Mucosa of descending colon (tissue), 3 donors: ENCODE measurements at regions not wholly inside any gene's neighbourhood (a gene's known extent, or its start where the extent isn't known, plus 50 kb on each side); places are given as distances from the start of the nearest gene placed in this dataset.

Experiments
- ATAC-seq: fragments of 200-7000 bp; cut with Tn5 transposase; one replicate; pipeline ENCODE4 v1.9.1; 2020; ENCODE audit warnings: mild to moderate bottlenecking, moderate library complexity
- DNase-seq, 3 donors: peaks; one replicate each; pipeline ENCODE4 v3.0.0-alpha.2; 2020
- H3K36me3 ChIP-seq: fragments of 200-600 bp; one replicate; pipeline ENCODE4 v1.8.0; 2021; ENCODE audit warnings: low read depth, mild to moderate bottlenecking
- H3K4me1 ChIP-seq: fragments of 200-600 bp; one replicate; pipeline ENCODE4 v1.8.0; 2021; ENCODE audit warnings: low read depth, mild to moderate bottlenecking
- H3K4me3 ChIP-seq: fragments of 200-600 bp; one replicate; pipeline ENCODE4 v1.8.0; 2021; ENCODE audit warnings: mild to moderate bottlenecking
- H3K9me3 ChIP-seq: fragments of 200-600 bp; one replicate; pipeline ENCODE4 v1.8.0; 2021; ENCODE audit warnings: mild to moderate bottlenecking
- intact Hi-C, 2 donors: fragments of 100-400 bp; cut with DNase I in 1 of 2; cut with micrococcal nuclease in 1 of 2; formaldehyde crosslinking; loops; one replicate each; pipeline versions ENCODE4 v1.11.0 to v1.11.1; 2022; cut with DNase I, micrococcal nuclease
- TF ChIP-seq, protein P1 (sequence below): fragments of 200-600 bp; IDR thresholded peaks from one replicate; pipeline ENCODE4 v1.8.0; 2022; ENCODE audit warnings: antibody characterized with exemption, mild to moderate bottlenecking
- donor health status: DM: no; HTN: no; CAD: no; lungs with moderate emphysema.
- donor health status: DM: no; HTN: no; CAD: no.
- donor health status: DM: no; HTN: yes; CAD: no.

DNA sequence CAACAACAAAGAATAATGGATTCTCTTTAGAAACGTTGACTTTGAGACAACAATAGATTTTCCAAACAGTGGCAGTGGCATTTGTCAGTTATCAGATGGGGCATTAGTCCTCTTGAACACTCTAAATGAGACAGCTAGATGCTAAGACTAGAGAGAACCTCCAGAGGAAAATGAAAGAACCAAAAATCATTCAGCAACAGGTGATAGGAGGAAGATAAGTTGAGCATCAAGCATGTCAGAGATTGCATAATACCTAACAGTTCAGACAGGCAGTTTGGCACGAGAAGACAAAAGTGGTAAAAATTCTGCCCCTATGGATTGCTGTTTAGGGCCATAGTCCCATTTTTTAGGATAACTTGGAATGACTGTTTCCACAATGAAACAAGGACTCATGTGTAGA, 67.9 kb upstream of the NOL4 start:
- ATAC-seq: no peak
- TF ChIP-seq, protein P1, sequence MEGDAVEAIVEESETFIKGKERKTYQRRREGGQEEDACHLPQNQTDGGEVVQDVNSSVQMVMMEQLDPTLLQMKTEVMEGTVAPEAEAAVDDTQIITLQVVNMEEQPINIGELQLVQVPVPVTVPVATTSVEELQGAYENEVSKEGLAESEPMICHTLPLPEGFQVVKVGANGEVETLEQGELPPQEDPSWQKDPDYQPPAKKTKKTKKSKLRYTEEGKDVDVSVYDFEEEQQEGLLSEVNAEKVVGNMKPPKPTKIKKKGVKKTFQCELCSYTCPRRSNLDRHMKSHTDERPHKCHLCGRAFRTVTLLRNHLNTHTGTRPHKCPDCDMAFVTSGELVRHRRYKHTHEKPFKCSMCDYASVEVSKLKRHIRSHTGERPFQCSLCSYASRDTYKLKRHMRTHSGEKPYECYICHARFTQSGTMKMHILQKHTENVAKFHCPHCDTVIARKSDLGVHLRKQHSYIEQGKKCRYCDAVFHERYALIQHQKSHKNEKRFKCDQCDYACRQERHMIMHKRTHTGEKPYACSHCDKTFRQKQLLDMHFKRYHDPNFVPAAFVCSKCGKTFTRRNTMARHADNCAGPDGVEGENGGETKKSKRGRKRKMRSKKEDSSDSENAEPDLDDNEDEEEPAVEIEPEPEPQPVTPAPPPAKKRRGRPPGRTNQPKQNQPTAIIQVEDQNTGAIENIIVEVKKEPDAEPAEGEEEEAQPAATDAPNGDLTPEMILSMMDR: no peak
- intact Hi-C loops: no loop called here

DNA sequence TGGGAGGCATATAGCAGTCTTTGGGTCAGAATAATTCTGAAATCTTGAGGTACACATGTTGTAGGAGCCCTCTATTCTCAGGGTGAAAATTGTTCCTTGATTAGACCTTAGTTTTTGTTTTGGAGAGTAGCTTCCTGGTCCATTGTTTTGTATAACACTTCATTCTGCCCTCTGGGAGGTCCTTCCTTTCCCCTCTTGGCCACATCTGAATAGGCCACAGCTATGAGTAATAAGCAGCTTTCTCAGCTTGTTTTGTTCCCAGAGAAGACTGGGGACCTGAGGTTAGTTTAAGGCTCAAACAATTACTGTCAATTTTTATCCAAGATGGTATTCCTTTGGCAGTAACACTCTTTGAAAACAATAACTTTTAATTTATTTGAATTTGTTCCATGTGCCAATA, 72.6 kb upstream of the NOL4 start:
- intact Hi-C loops: no loop called here
- no peaks in the 10 kb centered on the region for H3K36me3 ChIP-seq
- DNase-seq (no peak), ATAC-seq (no peak)
- no peaks in the 10 kb centered on the region for H3K4me1 ChIP-seq
- TF ChIP-seq, protein P1: no peak
- H3K9me3 ChIP-seq: no peaks in the 10 kb centered on the region
- H3K4me3 ChIP-seq: no peak overlapping the region

More for the DNA sequence above, 67.9 kb upstream of the NOL4 start:
- Histone ChIP-seq H3K9me3 (peaks cover 6% of the 10 kb centered on the region), H3K4me1 (no peaks in the 10 kb centered on the region), H3K4me3 (no peak overlapping the region), H3K36me3 (no peaks in the 10 kb centered on the region)
- DNase-seq: no peak

DNA sequence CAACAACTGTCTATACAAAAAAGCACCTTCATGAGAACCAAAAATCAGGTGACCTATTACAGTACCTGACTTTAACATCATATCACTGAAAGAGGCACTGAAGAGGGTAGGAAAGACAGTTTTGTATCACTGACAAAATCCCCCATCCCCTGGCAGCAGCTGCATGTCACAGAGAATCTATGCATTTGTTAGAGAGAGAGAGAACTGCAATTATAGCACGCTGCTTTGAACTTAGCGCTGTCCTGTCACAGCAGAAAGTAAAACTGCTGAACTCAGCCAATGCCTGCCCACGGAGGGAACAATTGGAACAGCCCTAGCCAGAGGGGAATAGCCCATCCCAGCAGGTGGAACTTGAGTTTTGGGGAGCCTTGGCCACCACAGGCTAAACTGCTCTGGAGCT, 75.1 kb upstream of the NOL4 start:
- ATAC-seq: no peak
- TF ChIP-seq, protein P1: no peak
- intact Hi-C loops: no loop called here

DNA sequence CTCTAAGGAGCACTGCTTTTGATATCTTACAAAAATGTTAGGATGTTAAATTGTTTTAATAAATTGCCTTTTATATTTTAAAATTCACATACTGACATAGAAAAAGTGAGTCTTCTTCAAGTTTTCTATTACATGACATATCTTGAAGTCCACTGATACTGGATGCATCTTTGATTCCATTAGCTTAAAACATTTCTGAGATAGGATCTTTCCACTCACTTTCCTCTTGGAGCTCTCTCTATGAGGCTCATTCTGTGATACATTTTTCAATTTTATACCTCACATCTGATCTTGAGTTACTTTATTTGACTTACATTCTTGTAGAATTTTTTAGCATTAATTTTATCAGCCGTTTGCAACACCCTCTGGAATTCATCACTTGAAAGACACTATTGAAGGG, 86.8 kb upstream of the NOL4 start:
- DNase-seq (no peak), ATAC-seq (no peak)
- Histone ChIP-seq H3K4me3 (no peak overlapping the region), H3K4me1 (no peaks in the 10 kb centered on the region), H3K9me3 (no peaks in the 10 kb centered on the region), H3K36me3 (no peaks in the 10 kb centered on the region)
- intact Hi-C loops: no loop called here
- TF ChIP-seq, protein P1: no peak

More for the DNA sequence above, 75.1 kb upstream of the NOL4 start:
- H3K4me1 ChIP-seq: no peaks in the 10 kb centered on the region
- no peaks in the 10 kb centered on the region for H3K9me3 ChIP-seq
- H3K4me3 ChIP-seq: no peak overlapping the region
- no peaks in the 10 kb centered on the region for H3K36me3 ChIP-seq
- no peak for DNase-seq

DNA sequence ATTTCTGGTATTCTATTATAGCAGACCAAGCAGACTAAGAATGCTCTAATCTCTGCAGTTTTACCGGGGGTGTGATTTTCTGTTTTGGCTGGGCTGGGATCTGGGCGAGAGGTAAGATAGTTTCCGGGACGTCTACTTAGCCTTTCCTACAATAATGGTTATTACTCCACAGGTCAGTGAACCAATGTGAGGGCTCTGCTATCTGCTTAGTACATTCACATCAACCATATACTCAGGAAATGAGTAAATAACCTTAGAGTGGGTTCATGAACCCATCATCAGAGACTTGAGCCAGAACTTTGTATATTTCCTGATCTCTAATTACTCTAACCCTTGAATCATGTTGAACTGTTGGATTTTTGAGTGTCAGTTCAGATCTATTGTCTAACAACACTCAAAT, 90.1 kb upstream of the NOL4 start:
- no peaks in the 10 kb centered on the region for H3K4me1 ChIP-seq
- DNase-seq: no peak
- H3K36me3 ChIP-seq: no peaks in the 10 kb centered on the region

More for the DNA sequence above, 90.1 kb upstream of the NOL4 start:
- ATAC-seq: no peak
- no peaks in the 10 kb centered on the region for H3K9me3 ChIP-seq
- TF ChIP-seq, protein P1: no peak
- intact Hi-C loops: no loop called here
- H3K4me3 ChIP-seq: no peak overlapping the region
